GM12892 (cell line): ENCODE measurements at regions not wholly inside any gene's neighbourhood (a gene's known extent, or its start where the extent isn't known, plus 50 kb on each side); places are given as distances from the start of the nearest gene placed in this dataset.

Experiments used
- POLR2A ChIP-seq: IDR thresholded peaks from 2 replicates; pipeline ENCODE4 v1.6.1; 2011; ENCODE audit warnings: low read depth, low read length, control low read depth
- TAF1 ChIP-seq: IDR thresholded peaks from 2 replicates; pipeline ENCODE4 v1.6.1; 2011; ENCODE audit warnings: low read depth, mild to moderate bottlenecking, control low read depth, low read length, borderline replicate concordance

GRCh38 chr2:41062336-41062735, 610.4 kb upstream of the SLC8A1 start:
- TF ChIP-seq POLR2A (no peak), TAF1 (no peak)
